Left lobe of liver (tissue), 2 donors: ENCODE measurements at regions not wholly inside any gene's neighbourhood (a gene's known extent, or its start where the extent isn't known, plus 50 kb on each side); places are given as distances from the start of the nearest gene placed in this dataset.
"Not testable (repeated sequence)": the region's sequence is repeated elsewhere in the genome, so short reads cannot be mapped to it uniquely, and the experiment has no call there.

Experiments
- ATAC-seq: fragments of 200-7000 bp; cut with Tn5 transposase; one replicate; pipeline ENCODE4 v1.9.1; 2020; ENCODE audit warnings: mild to moderate bottlenecking, moderate library complexity
- DNase-seq: peaks from one replicate; pipeline ENCODE4 v3.0.0-alpha.2; 2020; ENCODE audit warnings: low spot score
- donor health status: DM: no; HTN: no; CAD: no; lungs with moderate emphysema.
- donor health status: DM: no; HTN: yes; CAD: no.

- ATAC-seq, DNase-seq: not testable (repeated sequence)
These were observed 128.6 kb downstream of the ACTR3 start for GRCh38 chr2:114018464-114018863.

GRCh38 chr2:114020668-114021067, 130.8 kb downstream of the ACTR3 start:
- ATAC-seq (no peak), DNase-seq (no peak)

GRCh38 chr2:114022360-114023085, 132.6 kb downstream of the ACTR3 start:
- no peak for DNase-seq
- no peak for ATAC-seq

GRCh38 chr2:114024326-114024725, 134.4 kb downstream of the ACTR3 start:
- DNase-seq (no peak), ATAC-seq (no peak)

GRCh38 chr2:114025030-114025429, 135.1 kb downstream of the ACTR3 start:
- ATAC-seq: no peak
- DNase-seq: no peak

GRCh38 chr2:114027437-114027836, 137.5 kb downstream of the ACTR3 start:
- DNase-seq (no peak), ATAC-seq (no peak)

- ATAC-seq (no peak), DNase-seq (no peak)
These were observed 142.0 kb downstream of the ACTR3 start for GRCh38 chr2:114031605-114032505.

GRCh38 chr2:114032705-114033104, 142.8 kb downstream of the ACTR3 start:
- no peak for ATAC-seq

GRCh38 chr2:114034742-114035141, 144.9 kb downstream of the ACTR3 start:
- DNase-seq: no peak
- ATAC-seq: no peak

More at GRCh38 chr2:114032705-114033104, 142.8 kb downstream of the ACTR3 start:
- DNase-seq: no peak

- ATAC-seq (no peak), DNase-seq (no peak)
These were observed 148.8 kb downstream of the ACTR3 start for GRCh38 chr2:114038710-114039109.

GRCh38 chr2:114039677-114040076, 149.8 kb downstream of the ACTR3 start:
- ATAC-seq (no peak), DNase-seq (no peak)

GRCh38 chr2:114040826-114041225, 150.9 kb downstream of the ACTR3 start:
- ATAC-seq (no peak), DNase-seq (no peak)

GRCh38 chr2:114044985-114045384, 155.1 kb downstream of the ACTR3 start:
- no peak for ATAC-seq

GRCh38 chr2:114046373-114046772, 156.5 kb downstream of the ACTR3 start:
- ATAC-seq (no peak), DNase-seq (no peak)

More at GRCh38 chr2:114044985-114045384, 155.1 kb downstream of the ACTR3 start:
- no peak for DNase-seq

- no peak for DNase-seq
- ATAC-seq: no peak
These were observed 157.1 kb downstream of the ACTR3 start for GRCh38 chr2:114046866-114047435.

GRCh38 chr2:114049280-114049679, 159.4 kb downstream of the ACTR3 start:
- DNase-seq: no peak
- no peak for ATAC-seq

GRCh38 chr2:114049826-114050225, 159.9 kb downstream of the ACTR3 start:
- DNase-seq (no peak), ATAC-seq (no peak)

GRCh38 chr2:114056294-114057143, 166.6 kb downstream of the ACTR3 start:
- ATAC-seq: no peak
- no peak for DNase-seq

- DNase-seq (no peak), ATAC-seq (no peak)
These were observed 167.7 kb downstream of the ACTR3 start for GRCh38 chr2:114057638-114058037.

- DNase-seq (no peak), ATAC-seq (no peak)
These were observed 171.7 kb downstream of the ACTR3 start for GRCh38 chr2:114061566-114062098.
